ENCODE measurements at regions not wholly inside any gene's neighbourhood (a gene's known extent, or its start where the extent isn't known, plus 50 kb on each side); places are given as distances from the start of the nearest gene placed in this dataset.
"Not testable (repeated sequence)": the region's sequence is repeated elsewhere in the genome, so short reads cannot be mapped to it uniquely, and the experiment has no call there.

DNA sequence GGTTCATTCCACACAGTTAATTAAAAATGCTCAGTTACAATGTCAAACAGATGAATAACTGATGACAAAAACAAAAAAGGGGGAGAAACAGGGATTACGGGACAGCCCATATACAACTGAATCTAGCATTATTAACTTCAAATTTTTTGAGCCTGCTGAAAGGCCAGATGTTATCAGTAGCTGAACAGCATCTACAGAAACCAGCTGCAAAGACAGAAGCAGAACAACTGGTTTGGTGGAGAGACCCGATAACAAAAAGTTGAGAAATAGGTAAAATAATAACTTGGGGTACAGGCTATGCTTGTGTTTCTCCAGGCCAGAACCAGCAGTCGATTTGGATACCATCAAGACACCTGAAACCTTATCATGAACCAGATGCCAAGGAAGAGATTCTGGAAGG lies 109.8 kb downstream of the SEPTIN7 start:
- not testable (repeated sequence) for DNase-seq

DNA sequence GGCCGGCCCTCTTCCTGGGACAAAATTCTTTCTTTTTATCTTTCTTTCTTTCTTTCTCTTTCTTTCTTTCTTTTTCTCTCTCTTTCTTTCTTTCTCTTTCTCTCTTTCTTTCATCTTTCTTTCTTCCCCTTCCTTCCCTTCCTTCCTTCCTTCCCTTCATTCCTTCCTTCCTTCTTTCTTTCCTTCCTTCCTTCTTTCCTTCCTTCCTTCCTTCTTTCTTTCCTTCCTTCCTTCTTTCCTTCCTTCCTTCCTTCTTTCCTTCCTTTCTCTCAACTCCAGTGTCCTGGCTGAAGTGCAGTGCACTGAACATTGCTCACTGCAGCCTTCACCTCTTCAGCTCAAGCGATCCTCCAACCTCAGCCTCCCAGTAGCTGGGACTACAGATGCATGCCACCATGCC lies 112.5 kb downstream of the SEPTIN7 start:
- not testable (repeated sequence) for DNase-seq

DNA sequence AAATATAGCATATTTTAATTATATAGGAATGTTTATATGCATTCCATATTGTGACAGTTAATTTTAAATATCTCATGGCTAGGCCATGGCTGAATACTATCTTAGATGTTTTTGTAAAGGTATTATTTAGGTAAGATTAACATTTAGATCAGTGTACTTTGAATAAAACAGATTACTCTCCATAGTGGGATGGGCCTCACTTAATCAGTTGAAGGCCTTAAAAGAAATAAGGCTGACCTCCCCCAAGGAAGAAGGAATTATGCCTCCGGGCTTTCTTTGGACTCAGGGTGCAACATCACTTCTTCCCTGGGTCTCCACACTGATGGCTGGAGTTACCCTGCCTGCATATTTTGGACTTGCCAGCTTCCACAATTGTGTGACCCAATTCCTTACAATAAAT lies 113.4 kb downstream of the SEPTIN7 start:
- DNase-seq = not testable (repeated sequence)

DNA sequence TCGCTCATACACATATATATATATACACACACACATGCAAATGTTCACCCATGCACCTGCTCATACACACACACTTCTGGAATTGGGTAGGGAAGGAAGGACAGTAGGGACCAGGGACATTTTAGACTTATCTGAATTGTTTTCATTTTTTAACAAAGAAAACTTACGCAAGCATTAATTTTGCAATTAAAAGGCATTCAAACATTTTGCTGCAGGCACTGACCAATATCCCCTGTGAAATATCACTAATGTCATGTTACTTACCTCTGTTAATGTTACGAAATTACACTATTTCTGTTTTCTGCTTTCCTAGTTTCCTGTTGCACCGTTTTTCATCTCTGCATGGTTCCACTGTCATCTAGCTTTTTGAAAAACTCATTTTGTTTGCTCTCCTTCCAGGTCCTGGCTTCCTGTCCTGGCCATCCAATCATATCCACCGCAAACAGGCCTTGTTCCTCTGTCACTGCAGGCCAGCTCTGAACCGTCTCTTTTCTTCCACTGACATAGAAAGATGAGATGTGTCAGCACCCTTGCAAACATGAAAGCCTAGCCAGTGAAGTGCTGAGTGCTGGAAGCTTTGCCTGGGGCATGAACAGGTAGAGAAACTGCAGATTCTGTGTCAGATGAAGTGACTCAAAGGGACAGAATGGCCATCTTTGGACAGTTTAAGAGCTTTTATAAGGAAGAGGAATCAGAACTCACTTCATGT lies 114.5 kb downstream of the SEPTIN7 start:
- DNase-seq = not testable (repeated sequence)

DNA sequence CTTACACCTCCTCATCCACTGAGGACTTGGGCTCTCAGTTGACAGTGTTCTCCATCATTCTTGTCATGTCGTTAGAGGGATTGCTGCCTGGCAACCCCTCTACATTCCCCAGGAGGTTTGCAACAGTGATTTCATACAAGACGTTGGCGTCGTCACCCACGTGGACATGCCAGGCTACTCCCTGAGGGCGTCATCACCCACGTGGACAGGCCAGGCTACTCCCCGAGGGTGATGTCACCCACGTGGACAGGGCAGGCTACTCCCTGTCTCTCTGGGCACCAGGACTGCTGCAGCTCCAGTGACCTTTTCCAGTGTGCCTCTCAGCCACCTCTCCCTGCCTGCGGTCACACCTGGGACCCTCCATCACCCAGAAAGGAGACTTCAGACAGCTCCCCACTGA lies 117.4 kb downstream of the SEPTIN7 start:
- DNase-seq = not testable (repeated sequence)

DNA sequence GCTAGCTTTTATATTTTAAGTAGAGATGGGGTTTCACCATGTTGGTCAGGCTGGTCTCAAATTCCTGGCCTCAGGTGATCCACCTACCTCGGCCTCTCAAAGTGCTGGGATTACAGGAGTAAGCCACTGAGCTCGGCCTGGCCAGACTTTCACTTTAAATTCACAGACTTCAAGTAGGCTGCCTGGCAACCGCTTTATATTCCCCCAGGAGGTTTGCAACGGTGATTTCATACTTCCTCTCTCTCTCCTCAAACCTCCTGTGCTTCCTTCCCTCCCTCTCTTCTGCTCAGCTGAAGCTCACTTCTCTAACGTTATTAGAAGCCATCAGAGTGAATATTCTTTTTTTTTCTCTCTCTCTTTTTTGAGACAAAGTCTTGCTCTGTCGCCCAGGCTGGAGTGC lies 118.8 kb downstream of the SEPTIN7 start:
- not testable (repeated sequence) for DNase-seq

DNA sequence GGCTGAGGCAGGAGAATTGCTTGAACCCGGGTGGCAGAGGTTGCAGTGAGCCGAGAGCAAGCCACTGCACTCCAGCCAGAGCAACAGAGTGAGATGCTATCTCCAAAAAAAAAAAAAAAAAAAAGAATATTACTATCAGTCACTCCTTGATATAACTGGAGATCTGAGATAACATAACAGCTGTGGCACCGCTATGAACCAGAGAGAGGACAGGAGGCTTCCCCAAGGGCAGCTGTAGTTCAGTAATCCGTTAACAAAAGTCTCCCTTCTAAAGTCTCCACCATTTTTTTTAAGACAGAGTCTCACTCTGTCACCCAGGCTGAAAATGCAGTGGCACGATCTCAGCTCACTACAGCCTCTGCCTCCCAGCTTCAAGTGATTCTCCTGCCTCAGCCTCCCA lies 120.5 kb downstream of the SEPTIN7 start:
- DNase-seq = not testable (repeated sequence)

DNA sequence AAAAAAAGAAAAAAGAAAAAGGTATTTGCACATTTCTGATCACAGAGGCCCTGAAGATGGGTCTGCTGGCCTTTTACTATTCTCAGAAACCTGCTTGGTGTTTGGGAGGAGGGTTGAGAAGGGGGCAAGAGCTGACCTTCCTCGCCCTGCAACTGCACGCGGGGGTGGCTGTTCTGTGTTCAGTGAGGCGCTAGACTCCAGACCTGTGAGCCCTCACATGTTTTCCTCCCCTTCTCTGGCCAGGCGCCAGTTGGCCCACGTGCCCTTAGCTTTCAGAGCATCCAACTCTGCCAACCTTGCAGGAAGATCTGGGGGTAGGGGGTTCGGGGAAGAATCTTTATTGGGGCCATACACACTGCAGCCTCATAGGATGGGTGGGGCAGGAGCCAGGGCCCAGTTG lies 123.8 kb downstream of the SEPTIN7 start:
- DNase-seq = not testable (repeated sequence)

DNA sequence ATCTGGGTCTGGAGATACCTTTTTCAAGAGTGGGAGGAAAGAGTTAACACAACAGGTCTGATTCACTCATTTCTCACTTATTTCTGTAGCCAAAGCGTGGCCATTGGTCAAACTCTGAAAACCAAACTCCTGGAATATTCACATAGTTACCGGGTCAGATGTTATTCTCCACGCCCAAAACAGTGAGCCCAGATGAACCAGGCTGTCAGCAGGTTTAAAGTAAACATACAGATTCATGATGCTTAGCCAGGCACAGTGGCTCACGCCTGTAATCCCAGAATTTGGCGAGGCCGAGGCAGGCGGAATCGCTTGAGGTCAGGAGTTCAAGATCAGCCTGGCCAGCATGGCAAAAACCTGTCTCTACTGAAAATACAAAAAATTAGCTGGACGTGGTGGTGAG lies 126.1 kb downstream of the SEPTIN7 start:
- not testable (repeated sequence) for DNase-seq

DNA sequence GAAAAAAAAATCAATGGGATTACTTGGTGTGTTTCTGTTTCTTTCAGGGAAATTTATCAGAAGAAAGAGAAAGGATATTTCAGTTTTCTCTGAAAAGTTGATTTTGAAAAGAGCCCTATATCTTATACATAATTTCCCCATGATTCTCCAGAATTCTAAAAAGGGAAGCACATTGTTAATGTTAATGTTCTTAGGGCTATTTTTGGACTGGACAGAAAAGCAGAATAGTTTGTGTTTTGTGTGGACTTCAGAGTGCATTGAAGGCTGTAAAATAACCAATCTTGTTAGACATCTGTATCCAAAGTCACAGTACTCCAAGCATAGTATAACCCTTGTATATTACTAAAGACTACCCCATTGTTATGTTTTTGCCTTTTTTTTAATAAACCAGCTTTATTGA lies 130.3 kb downstream of the SEPTIN7 start:
- not testable (repeated sequence) for DNase-seq

DNA sequence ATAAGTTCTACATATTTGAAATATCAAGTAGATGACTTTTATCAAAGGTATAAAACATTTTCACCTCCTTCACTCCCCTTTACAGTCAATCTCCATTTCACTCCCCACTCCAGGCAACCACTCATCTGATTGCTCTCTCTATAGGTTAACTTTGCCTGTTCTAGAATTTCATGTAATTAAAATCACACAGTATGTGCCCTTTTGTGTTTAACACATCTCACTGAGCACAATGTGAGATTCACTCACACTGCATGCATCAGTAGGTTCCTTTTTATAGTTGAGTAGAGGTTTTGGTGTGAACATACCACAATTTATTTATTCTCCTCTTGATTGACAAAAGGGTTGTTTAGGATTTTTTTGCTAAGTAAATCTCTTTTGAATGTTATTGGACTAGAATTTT lies 130.7 kb downstream of the SEPTIN7 start:
- DNase-seq = not testable (repeated sequence)

DNA sequence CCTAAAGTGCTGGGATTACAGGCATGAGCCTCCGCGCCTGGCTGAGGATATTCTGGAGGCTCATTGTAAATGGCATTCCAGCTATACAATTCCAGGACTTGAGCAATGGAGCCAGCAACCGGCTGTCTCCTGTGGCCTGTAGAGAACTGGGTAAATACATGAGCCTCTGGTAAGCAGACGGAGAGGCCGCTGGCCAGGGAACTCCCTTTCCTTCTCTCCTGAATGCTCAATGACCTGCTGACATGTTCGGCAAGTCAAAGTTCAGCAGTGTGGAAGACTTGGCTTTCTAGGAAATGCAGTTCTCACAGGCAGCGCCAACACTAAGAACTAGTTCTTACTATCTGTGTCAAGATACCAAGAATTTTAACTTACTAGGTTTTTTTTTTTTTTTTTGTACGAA lies 139.8 kb downstream of the SEPTIN7 start:
- not testable (repeated sequence) for DNase-seq

DNA sequence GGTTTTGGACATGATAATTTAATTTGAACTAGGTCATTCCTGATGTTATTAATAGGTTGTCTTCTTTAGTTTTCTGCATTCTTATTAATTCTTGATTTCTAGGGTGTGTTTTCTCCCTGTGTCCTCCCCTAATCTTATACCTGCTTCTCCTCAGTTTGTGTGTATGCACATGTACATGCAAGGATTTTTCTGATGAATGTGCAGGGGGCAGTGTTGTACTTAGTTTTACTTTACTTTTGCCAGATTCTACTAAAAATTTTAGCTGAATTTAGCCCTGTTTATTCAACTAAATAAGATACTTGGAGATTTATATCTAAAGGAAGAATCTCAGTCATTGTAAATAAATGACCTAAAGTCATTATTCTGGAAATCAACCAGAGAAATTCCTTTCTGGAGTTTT lies 144.8 kb downstream of the SEPTIN7 start:
- not testable (repeated sequence) for DNase-seq

DNA sequence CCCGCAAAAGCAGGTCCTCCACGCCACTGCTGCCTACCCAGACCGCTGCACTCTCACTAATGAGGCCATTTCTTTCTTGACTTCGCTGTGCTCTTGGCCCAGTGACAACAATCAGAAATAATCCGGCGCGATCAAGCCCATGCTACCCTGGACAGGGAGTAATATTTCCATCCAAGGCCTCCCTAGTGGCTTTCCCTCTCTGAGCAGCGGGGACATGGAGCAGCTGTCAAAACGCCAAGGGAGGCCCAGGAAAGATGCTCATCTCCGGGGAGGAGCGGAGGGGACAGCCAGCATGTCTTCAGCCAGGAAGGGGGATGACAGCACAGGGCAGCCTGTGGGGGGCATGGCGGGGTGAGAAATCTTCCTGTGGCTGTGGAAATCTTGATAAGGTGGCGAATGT lies 154.9 kb downstream of the SEPTIN7 start:
- DNase-seq = not testable (repeated sequence)

DNA sequence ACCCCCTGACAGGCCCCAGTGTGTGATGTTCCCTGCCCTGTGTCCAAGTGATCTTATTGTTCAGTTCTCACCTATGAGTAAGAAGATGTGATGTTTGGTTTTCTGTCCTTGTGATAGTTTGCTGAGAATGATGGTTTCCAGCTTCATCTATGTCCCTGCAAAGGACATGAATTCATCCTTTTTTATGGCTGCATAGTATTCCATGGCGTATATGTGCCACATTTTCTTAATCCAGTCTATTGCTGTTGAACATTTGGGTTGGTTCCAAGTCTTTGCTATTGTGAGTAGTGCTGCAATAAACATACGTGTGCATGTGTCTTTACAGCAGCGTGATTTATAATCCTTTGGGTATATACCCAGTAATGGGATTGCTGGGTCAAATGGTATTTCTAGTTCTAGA lies 156.1 kb downstream of the SEPTIN7 start:
- DNase-seq = not testable (repeated sequence)

DNA sequence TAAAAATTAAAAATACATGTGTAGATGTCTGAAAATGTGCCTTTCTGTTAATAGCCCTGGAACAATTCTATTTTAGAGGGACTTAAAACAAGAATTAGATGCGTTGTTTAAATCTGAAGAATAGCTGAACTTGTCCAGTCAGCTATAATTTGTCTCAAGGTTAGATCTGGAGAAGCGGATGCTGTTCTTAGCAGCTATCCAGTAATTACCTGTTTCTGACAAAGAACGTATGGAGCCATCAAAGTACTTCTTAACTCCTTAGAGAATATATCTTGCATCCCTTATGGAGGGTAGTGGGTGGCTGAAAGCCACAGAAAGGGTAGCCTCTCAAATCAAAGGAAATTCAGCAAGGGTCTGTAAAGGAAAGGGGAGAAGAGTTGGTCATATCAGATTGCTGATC lies 160.4 kb downstream of the SEPTIN7 start:
- DNase-seq = not testable (repeated sequence)

DNA sequence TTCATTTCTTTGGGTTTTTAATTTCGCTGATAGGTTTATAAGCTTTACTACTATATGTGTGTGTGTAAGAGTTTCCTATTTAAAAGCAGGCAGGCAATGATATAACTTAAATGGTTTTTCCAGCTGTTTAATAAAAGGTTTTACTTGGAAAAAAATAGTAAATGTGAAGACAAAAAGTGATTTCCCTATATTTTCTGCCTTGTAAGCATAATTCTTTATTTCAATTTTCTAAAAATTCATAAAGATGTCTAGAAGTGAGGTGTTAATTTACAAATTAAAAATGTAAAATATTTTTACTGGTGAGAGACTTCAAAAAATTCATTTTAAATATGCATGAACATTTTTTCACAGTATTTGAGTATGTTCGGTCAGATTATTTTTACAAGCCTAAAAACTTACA lies 161.8 kb downstream of the SEPTIN7 start:
- not testable (repeated sequence) for DNase-seq

DNA sequence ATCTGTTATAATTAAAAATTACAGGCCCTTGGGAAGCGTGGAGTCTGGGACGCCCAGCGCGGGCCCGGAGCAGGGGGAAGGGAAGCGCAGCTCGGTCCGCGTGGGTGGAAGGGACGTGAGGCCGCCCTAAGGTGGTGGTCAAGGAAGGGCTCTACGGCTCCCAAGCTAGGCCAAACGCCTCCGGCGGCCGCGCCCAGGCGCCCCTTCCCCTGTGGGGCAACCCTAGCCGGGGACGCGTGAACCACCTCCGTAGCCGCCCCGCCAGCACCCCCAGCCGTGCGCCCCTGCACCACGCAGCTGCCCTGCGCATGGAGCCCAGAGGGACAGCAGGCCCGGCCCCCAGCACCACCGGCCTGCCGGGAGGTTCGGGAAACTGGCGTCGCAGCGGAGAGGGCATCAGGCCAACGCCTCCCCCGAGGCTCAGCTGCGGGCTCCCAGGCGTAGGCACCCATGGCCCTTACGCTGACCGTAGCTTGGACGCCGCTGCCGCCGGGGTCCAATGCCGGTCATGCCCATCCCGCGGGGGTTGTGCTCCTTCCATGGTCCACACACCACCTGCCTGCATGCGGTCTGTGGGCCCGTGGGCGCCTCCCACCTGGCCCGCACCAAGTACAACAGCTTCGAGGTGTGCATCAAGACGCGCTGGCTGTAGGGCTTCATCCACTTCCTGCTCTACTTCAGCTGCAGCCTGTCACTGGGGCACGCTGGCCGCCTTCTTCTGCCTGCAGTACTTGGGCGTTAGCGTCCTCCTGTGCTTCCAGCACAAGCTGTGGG lies 166.7 kb downstream of the SEPTIN7 start:
- no peak for DNase-seq

DNA sequence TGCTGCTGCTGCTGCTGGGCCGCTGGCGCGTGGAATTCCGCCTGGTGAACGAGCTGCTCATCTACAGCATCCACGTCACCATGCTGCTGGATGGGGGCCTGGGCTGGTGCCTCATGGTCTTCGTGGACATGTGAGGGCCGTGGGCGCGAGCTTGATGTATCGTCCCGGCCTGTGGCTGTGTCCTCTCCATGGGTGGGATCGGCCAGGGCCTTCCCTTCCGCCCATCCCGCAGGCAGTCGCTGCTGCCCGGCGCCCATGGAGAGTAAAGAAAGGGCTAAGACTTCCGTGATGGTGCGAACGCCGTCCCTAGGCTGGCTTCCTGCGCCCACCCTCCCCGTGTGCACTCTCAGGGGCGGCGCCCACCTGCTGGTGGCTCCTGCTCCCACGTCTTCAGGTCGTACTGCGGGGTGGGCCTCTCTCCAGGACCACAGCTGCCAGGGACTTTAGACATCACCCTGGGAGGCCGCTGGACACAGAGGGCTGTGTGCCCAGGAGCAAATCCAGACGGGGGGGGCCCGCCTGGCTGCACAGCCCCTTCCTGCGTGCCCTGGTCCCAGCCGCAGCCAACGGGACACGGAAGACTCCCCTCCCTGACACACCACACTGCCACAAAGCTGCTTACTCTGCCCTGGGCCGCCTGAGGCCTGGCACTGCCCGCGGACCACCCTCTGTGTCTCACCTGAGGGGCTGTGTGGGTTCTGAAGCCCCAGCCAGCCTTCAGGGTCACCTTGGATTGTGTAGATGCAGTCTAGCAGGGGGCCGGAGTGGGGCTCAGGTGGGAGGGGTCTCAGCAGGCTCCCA lies 167.5 kb downstream of the SEPTIN7 start:
- no peak for DNase-seq

DNA sequence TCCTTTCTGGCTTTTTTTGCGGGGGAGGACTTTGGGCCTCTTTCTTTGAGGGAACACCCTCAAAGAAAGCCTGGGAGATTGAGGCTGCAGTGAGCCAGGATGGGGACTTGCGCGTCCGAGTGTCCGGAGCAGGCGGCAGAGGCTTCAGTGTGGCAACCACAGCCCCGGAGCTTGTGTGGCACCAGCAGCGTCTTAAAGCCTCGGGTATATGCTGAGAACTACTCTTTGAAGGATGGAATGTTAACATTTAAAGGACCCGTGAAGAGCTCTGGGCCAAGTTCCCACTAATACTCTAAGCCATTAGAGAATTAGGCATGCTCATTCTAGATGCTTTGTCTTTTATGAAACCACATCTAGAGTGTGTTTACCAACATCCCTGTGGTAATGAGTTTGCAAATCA lies 168.2 kb downstream of the SEPTIN7 start:
- DNase-seq = no peak

DNA sequence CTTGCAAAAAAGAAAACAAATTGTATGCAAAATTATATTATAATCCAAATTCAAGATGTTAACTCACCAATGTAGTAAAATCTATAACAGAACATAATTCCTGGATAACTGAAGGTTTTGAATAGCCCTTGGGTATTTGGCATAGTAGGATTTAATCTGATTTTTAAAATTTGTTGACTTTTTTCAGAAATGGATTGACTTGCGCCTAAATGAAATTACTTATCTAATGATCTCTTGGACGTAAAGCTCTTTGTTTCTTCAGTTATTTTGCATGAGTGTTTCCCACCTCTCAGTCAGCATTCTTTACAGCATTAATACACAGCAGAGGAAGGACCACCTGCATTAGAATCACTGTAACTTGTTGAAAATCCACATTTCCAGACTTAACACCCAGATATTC lies 169.6 kb downstream of the SEPTIN7 start:
- DNase-seq = no peak

DNA sequence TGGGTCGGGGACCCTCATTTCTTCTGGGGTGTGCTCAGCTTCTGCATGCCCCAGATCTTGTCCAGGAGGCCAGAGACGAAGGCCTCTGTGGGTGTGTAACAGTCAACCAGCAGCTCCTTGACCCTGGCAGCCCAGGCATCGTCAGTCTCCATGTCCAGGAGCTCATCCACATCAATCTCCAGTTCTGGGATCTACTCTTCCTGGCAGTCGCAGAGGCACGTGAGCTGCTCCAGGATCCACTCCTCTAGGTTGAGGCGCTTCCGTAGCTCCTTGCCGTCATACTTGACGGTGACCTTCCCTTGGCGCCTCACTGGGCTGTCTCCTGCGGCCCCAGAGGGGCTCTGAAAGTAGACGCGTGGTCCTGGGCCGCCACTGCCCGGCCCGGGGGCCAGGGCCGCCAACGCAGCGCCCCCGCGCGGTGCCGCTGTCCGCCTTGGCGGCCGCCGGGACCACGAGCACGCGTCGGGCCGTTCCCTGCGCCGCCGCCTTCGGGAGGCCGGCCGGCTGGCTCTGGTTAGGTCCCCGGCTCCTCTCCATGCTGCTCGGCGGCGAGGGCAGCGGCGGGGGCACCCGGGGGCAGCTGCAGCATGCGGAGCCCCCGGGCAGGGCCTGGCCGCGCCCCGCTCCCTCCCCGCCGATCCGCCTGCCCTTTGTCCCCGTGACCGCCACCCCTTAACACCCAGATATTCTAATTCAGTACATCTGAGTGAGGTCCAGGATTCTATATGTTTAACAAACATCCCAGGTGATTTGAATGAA lies 170.5 kb downstream of the SEPTIN7 start:
- DNase-seq = no peak
